Lower leg skin (tissue), 3 donors: ENCODE measurements at regions not wholly inside any gene's neighbourhood (a gene's known extent, or its start where the extent isn't known, plus 50 kb on each side); places are given as distances from the start of the nearest gene placed in this dataset.

Source experiments
- CTCF ChIP-seq, 3 donors: fragments of 450-650 bp; IDR thresholded peaks; one replicate each; pipeline ENCODE4 v1.5.1; 2016; ENCODE audit warnings: antibody characterized with exemption in 3 of 3, mild to moderate bottlenecking in 3 of 3, moderate library complexity in 2 of 3
- POLR2A ChIP-seq, 2 donors: fragments of 450-650 bp; IDR thresholded peaks; one replicate each; pipeline ENCODE4 v1.6.1; 2016 to 2017; ENCODE audit warnings: antibody characterized with exemption in 2 of 2, mild to moderate bottlenecking in 1 of 2, moderate library complexity in 1 of 2

- TF ChIP-seq CTCF (IDR thresholded peaks at IDR 0.05) (no peak), POLR2A (IDR thresholded peaks at IDR 0.05) (no peak)
These were observed 455.8 kb downstream of the SETBP1 start for GRCh38 chr18:45136381-45137086.
